ENCODE measurements at regions not wholly inside any gene's neighbourhood (a gene's known extent, or its start where the extent isn't known, plus 50 kb on each side); places are given as distances from the start of the nearest gene placed in this dataset.

DNA sequence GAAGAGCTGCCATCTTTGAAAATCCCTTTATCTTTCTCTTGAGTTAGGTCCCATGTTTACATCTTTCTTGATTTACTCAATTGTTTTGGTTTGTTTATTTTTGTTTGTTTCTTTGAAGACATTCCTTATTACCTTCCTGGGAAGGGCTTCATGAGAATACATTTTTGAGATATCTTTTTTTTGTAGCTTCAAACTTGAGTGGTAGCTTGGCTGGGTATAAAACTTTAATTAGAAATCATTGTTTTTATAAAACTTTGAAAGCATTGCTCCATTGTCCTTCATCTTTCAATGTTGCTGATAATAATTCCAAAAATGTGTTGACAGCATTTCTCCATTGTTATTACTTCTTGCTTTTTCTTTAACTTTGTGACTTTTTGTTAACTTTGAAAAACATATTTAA is 145.9 kb upstream of the RBMS1 start:
- TF ChIP-seq, protein P1, sequence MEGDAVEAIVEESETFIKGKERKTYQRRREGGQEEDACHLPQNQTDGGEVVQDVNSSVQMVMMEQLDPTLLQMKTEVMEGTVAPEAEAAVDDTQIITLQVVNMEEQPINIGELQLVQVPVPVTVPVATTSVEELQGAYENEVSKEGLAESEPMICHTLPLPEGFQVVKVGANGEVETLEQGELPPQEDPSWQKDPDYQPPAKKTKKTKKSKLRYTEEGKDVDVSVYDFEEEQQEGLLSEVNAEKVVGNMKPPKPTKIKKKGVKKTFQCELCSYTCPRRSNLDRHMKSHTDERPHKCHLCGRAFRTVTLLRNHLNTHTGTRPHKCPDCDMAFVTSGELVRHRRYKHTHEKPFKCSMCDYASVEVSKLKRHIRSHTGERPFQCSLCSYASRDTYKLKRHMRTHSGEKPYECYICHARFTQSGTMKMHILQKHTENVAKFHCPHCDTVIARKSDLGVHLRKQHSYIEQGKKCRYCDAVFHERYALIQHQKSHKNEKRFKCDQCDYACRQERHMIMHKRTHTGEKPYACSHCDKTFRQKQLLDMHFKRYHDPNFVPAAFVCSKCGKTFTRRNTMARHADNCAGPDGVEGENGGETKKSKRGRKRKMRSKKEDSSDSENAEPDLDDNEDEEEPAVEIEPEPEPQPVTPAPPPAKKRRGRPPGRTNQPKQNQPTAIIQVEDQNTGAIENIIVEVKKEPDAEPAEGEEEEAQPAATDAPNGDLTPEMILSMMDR (IDR thresholded peaks at IDR 0.05; ENCODE audit: low read depth, low read length): no peak
- Histone ChIP-seq H3K27ac (no peak overlapping the region), H3K4me3 (ENCODE audit: low read depth, low read length) (no peak overlapping the region), H3K9me3 (ENCODE audit: severe bottlenecking) (peaks cover 6% of the 10 kb centered on the region), H3K36me3 (no peaks in the 10 kb centered on the region), H3K27me3 (ENCODE audit: insufficient read depth, low read depth, severe bottlenecking) (no peaks in the 10 kb centered on the region)
- no peak for DNase-seq

DNA sequence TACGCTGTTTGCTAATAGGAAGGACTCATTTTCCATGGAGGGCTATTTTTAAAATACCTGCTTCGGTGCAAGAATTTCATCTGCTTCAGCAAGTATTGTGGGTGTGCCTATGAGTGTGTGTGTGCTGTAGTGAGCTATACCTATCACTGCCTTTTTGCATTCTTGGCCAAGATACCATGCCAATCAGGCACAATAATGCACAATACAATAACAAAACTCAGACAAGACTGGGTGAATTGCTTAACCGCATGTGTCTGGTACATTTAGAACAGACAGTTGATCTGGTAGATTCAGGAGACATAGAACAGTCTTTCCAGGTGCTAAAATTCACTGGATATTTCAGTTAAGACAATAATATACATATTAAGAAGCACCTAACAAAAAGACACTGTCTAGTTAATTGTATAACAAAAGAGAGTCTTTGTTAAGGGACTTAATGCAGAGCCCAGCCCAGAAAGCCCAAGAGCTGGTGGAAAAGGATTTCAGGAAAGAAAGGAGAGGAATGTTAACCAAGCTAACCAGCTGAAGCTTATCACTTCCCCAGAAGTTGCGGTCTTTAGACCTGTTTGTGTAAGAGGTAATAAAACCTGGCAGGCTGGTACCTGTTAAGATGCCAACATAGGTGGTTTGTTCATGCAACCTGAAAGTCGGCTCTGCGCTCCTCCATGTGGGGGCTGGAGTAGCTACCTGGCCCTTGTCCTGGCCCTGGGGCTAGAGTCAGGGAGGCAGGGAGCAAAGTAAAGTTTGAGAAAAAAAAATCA is 153.3 kb upstream of the RBMS1 start:
- Histone ChIP-seq H3K27me3 (ENCODE audit: insufficient read depth, low read depth, severe bottlenecking) (no peaks in the 10 kb centered on the region), H3K27ac (no peak overlapping the region), H3K36me3 (no peaks in the 10 kb centered on the region), H3K4me3 (ENCODE audit: low read depth, low read length) (no peak overlapping the region), H3K9me3 (ENCODE audit: severe bottlenecking) (no peaks in the 10 kb centered on the region)
- no peak for DNase-seq
- TF ChIP-seq, protein P1 (IDR thresholded peaks at IDR 0.05; ENCODE audit: low read depth, low read length): no peak

DNA sequence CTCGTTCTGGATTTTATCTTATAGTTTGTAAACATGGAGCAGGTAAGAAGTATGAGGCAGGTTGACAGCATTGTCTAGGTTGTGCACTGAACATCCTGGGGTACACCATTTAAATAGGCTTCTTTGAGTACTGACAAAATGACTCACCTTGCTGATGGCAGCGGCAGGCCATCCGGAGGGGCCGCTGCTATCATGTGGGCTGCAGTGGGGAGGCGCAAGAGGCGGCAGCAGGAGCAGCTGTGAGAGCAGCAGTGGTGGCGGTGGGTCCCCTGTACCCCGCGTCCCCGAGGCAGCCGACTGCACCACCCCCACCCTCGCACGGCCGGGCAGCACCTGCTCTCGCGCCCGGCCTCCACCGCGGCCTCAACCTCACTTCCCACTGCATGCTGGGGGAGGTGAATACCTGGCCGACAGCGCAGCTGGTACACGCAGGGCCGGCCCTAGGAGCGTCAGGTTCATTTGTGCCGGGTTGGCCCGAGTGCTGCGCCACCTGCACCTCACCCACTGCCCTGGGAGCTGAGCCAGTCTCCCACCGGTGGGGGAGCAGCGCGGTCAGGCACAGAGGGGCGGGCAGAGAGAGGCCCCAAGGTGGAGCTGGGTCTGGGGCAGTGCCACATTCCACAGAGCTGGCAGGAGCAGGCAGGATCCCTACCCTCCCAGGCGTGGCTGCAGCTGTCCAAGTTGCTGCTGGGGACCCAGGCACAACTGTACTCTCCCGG is 154.5 kb upstream of the RBMS1 start:
- Histone ChIP-seq H3K27ac (no peak overlapping the region), H3K4me3 (ENCODE audit: low read depth, low read length) (no peak overlapping the region), H3K27me3 (ENCODE audit: insufficient read depth, low read depth, severe bottlenecking) (no peaks in the 10 kb centered on the region), H3K36me3 (no peaks in the 10 kb centered on the region), H3K9me3 (ENCODE audit: severe bottlenecking) (no peaks in the 10 kb centered on the region)
- no peak for DNase-seq
- TF ChIP-seq, protein P1 (IDR thresholded peaks at IDR 0.05; ENCODE audit: low read depth, low read length): no peak

GRCh38 chr2:160649698-160650097 is 156.1 kb upstream of the RBMS1 start:
- Histone ChIP-seq H3K36me3 (no peaks in the 10 kb centered on the region), H3K4me3 (ENCODE audit: low read depth, low read length) (no peak overlapping the region), H3K27me3 (ENCODE audit: insufficient read depth, low read depth, severe bottlenecking) (no peaks in the 10 kb centered on the region), H3K9me3 (ENCODE audit: severe bottlenecking) (no peaks in the 10 kb centered on the region), H3K27ac (no peak overlapping the region)
- TF ChIP-seq, protein P1 (IDR thresholded peaks at IDR 0.05; ENCODE audit: low read depth, low read length): no peak
- DNase-seq: no peak

- no peak overlapping the region for H3K4me3 ChIP-seq (ENCODE audit: low read depth, low read length)
- no peaks in the 10 kb centered on the region for H3K27me3 ChIP-seq (ENCODE audit: insufficient read depth, low read depth, severe bottlenecking)
- no peak overlapping the region for H3K27ac ChIP-seq
- no peaks in the 10 kb centered on the region for H3K36me3 ChIP-seq
- TF ChIP-seq, protein P1 (IDR thresholded peaks at IDR 0.05; ENCODE audit: low read depth, low read length): no peak
- no peak for DNase-seq
- no peaks in the 10 kb centered on the region for H3K9me3 ChIP-seq (ENCODE audit: severe bottlenecking)
Observed at GRCh38 chr2:160650196-160651118, 156.8 kb upstream of the RBMS1 start.
